Caco-2 (cell line): ENCODE measurements at regions not wholly inside any gene's neighbourhood (a gene's known extent, or its start where the extent isn't known, plus 50 kb on each side); places are given as distances from the start of the nearest gene placed in this dataset.

Experiments
- BruUV-seq: library from RNA; stranded (reverse); fragments of 400-500 nt; replicated peaks from 2 replicates; lab custom pipeline; 2021; lab: Mats Ljungman, UMichigan
- CTCF ChIA-PET: fragments of 300-600 bp; sonication (Branson Sonifier 250); formaldehyde crosslinking; loops from one replicate; lab custom pipeline; 2022; ENCODE audit warnings: antibody characterized with exemption; lab: Charles Lee
- POLR2A ChIA-PET: fragments of 300-600 bp; sonication (Branson Sonifier 250); formaldehyde crosslinking; loops from one replicate; lab custom pipeline; 2022; ENCODE audit warnings: antibody characterized with exemption; lab: Charles Lee
- DNase-seq, 2 experiments: peaks; one replicate each; pipeline versions ENCODE4 v3.0.0 to v3.0.0-alpha.2; 2020 to 2022
- H3K27me3 ChIP-seq: replicated peaks from 2 replicates; pipeline ENCODE4 v1.6.0; 2011; ENCODE audit warnings: low read length; ENCODE audit not compliant: control insufficient read depth, insufficient read depth
- H3K36me3 ChIP-seq: 2 replicates; pipeline ENCODE4 v1.5.1; 2011; ENCODE audit warnings: low read length; ENCODE audit not compliant: control insufficient read depth, insufficient read depth
- H3K4me1 ChIP-seq: fragments of 250-450 bp; sonication (Bioruptor Pico); 2 replicates; pipeline ENCODE4 v1.5.1; 2020; ENCODE audit warnings: mild to moderate bottlenecking
- H3K4me3 ChIP-seq: 2 replicates; pipeline ENCODE4 v1.5.1; 2011; ENCODE audit warnings: low read depth, mild to moderate bottlenecking, control low read depth, low read length
- H3K9me3 ChIP-seq: fragments of 250-450 bp; sonication (Bioruptor Pico); 2 replicates; pipeline ENCODE4 v1.5.1; 2020; ENCODE audit warnings: mild to moderate bottlenecking, moderate library complexity
- H3K27ac Mint-ChIP-seq: one replicate; pipeline ENCODE4 v1.8.0; 2022; ENCODE audit warnings: mixed read lengths; ENCODE audit not compliant: unreplicated experiment
- H3K27me3 Mint-ChIP-seq: one replicate; pipeline ENCODE4 v1.8.0; 2022; ENCODE audit warnings: mixed read lengths; ENCODE audit not compliant: insufficient read depth, unreplicated experiment
- H3K36me3 Mint-ChIP-seq: one replicate; pipeline ENCODE4 v1.8.0; 2022; ENCODE audit warnings: mild to moderate bottlenecking, mixed read lengths; ENCODE audit not compliant: insufficient read depth, unreplicated experiment
- H3K4me1 Mint-ChIP-seq: one replicate; pipeline ENCODE4 v1.8.0; 2022; ENCODE audit warnings: low read depth, mixed read lengths; ENCODE audit not compliant: unreplicated experiment
- H3K4me3 Mint-ChIP-seq: one replicate; pipeline ENCODE4 v1.8.0; 2022; ENCODE audit warnings: mild to moderate bottlenecking, moderate library complexity, mixed read lengths; ENCODE audit not compliant: unreplicated experiment
- H3K9me3 Mint-ChIP-seq: one replicate; pipeline ENCODE4 v1.8.0; 2022; ENCODE audit warnings: mixed read lengths; ENCODE audit not compliant: unreplicated experiment
- CTCF ChIP-seq, 2 experiments: fragments of 200-600 bp in 1 of 2; IDR thresholded peaks; 1 replicate in 1 of 2; 2 replicates in 1 of 2; pipeline versions ENCODE4 v1.5.1 to v1.8.0; 2011 to 2022; ENCODE audit warnings: antibody characterized with exemption in 1 of 2, control low read depth in 1 of 2, inconsistent platforms in 1 of 2, low read depth in 1 of 2, low read length in 1 of 2, mild to moderate bottlenecking in 1 of 2, moderate library complexity in 1 of 2; ENCODE audit not compliant: insufficient read depth in 1 of 2, severe bottlenecking in 1 of 2, unreplicated experiment in 1 of 2
- intact Hi-C: fragments of 100-400 bp; cut with micrococcal nuclease; formaldehyde crosslinking; loops from one replicate; pipeline ENCODE4 v1.10.0; 2022; ENCODE audit not compliant: unreplicated experiment

DNA sequence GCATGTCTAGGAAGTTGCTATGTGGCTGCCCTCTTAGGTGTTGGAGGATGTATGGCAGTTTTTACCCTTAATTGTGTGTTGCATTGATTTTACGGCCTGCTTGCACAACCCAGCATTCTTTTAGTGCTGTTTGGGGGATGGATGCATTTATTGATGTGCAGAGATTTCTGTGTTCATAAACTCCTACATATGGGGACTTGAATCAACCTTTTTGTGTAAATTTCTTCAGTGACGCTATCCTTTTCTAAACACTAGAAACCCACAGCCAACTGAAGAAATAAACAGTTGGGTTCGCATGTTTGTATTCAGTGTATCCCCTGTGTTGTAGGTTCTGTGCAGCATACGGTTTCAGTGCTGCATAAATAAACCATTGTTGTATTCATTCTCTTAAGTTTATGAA lies 263.7 kb downstream of the RASEF start:
- ChIA-PET POLR2A (no interaction called here), CTCF (no interaction called here)
- Histone ChIP-seq H3K27me3 (no peaks in the 10 kb centered on the region), H3K4me3 (no peak overlapping the region), H3K36me3 (no peaks in the 10 kb centered on the region), H3K9me3 (no peaks in the 10 kb centered on the region), H3K4me1 (no peaks in the 10 kb centered on the region)
- no peaks in the 10 kb centered on the region for H3K36me3 Mint-ChIP-seq
- no TSS peak for BruUV-seq
- no peak overlapping the region for H3K4me3 Mint-ChIP-seq
- H3K4me1 Mint-ChIP-seq: no peaks in the 10 kb centered on the region
- H3K27me3 Mint-ChIP-seq: no peaks in the 10 kb centered on the region
- DNase-seq: no peak
- intact Hi-C loops: no loop called here
- H3K27ac Mint-ChIP-seq: no peak overlapping the region
- TF ChIP-seq CTCF (IDR thresholded peaks at IDR 0.05; ENCODE audit: insufficient read depth in 1 of 2, low read depth in 1 of 2, low read length in 1 of 2, severe bottlenecking in 1 of 2, unreplicated experiment in 1 of 2): no peak
- H3K9me3 Mint-ChIP-seq: no peaks in the 10 kb centered on the region

GRCh38 chr9:82805027-82805426 lies 257.9 kb downstream of the RASEF start:
- POLR2A ChIA-PET: no interaction called here
- Mint-ChIP-seq H3K9me3 (no peaks in the 10 kb centered on the region), H3K36me3 (no peaks in the 10 kb centered on the region), H3K4me3 (no peak overlapping the region), H3K27ac (no peak overlapping the region), H3K4me1 (no peaks in the 10 kb centered on the region), H3K27me3 (no peaks in the 10 kb centered on the region)
- no peaks in the 10 kb centered on the region for H3K27me3 ChIP-seq
- no peak overlapping the region for H3K4me3 ChIP-seq
- BruUV-seq: no TSS peak
- DNase-seq: no peak
- H3K4me1 ChIP-seq: no peaks in the 10 kb centered on the region
- no peaks in the 10 kb centered on the region for H3K36me3 ChIP-seq
- CTCF ChIA-PET: no interaction called here
- intact Hi-C loops: no loop called here
- no peak for TF ChIP-seq CTCF (IDR thresholded peaks at IDR 0.05; ENCODE audit: insufficient read depth in 1 of 2, low read depth in 1 of 2, low read length in 1 of 2, severe bottlenecking in 1 of 2, unreplicated experiment in 1 of 2)
- no peaks in the 10 kb centered on the region for H3K9me3 ChIP-seq

GRCh38 chr9:82808478-82808877 lies 254.5 kb downstream of the RASEF start:
- intact Hi-C loops: no loop called here
- H3K27me3 Mint-ChIP-seq: no peaks in the 10 kb centered on the region
- no peaks in the 10 kb centered on the region for H3K36me3 ChIP-seq
- BruUV-seq: no TSS peak
- H3K4me3 Mint-ChIP-seq: no peak overlapping the region
- TF ChIP-seq CTCF (IDR thresholded peaks at IDR 0.05; ENCODE audit: insufficient read depth in 1 of 2, low read depth in 1 of 2, low read length in 1 of 2, severe bottlenecking in 1 of 2, unreplicated experiment in 1 of 2): no peak
- POLR2A ChIA-PET: interaction anchor here (0.6 kb wide), 1 partner anchor 44 kb away, joined by 4 read pairs; no protein-coding TSS in a partner anchor
- H3K36me3 Mint-ChIP-seq: no peaks in the 10 kb centered on the region
- no peak overlapping the region for H3K27ac Mint-ChIP-seq
- H3K4me1 Mint-ChIP-seq: no peaks in the 10 kb centered on the region
- no peak for DNase-seq
- no peaks in the 10 kb centered on the region for H3K9me3 ChIP-seq
- no peaks in the 10 kb centered on the region for H3K4me1 ChIP-seq
- CTCF ChIA-PET: no interaction called here
- H3K4me3 ChIP-seq: no peak overlapping the region
- no peaks in the 10 kb centered on the region for H3K9me3 Mint-ChIP-seq
- H3K27me3 ChIP-seq: no peaks in the 10 kb centered on the region
